Calu3 (cell line): ENCODE measurements at regions not wholly inside any gene's neighbourhood (a gene's known extent, or its start where the extent isn't known, plus 50 kb on each side); places are given as distances from the start of the nearest gene placed in this dataset.

Source experiments
- BruUV-seq: library from RNA; stranded (reverse); fragments of 400-500 nt; replicated peaks from 2 replicates; lab custom pipeline; 2021; lab: Mats Ljungman, UMichigan
- CTCF ChIA-PET: fragments of 300-600 bp; sonication (Branson Sonifier 250); formaldehyde crosslinking; loops from one replicate; lab custom pipeline; 2022; ENCODE audit warnings: antibody characterized with exemption; lab: Charles Lee
- DNase-seq: peaks from one replicate; pipeline ENCODE4 v3.0.0; 2022
- H3K27ac Mint-ChIP-seq: one replicate; pipeline ENCODE4 v1.8.0; 2022; ENCODE audit warnings: mixed read lengths; ENCODE audit not compliant: unreplicated experiment
- H3K27me3 Mint-ChIP-seq: one replicate; pipeline ENCODE4 v1.8.0; 2022; ENCODE audit warnings: mixed read lengths; ENCODE audit not compliant: unreplicated experiment
- H3K36me3 Mint-ChIP-seq: one replicate; pipeline ENCODE4 v1.8.0; 2022; ENCODE audit warnings: mild to moderate bottlenecking, moderate library complexity, mixed read lengths; ENCODE audit not compliant: insufficient read depth, unreplicated experiment
- H3K4me1 Mint-ChIP-seq: one replicate; pipeline ENCODE4 v1.8.0; 2022; ENCODE audit warnings: mild to moderate bottlenecking, low read depth, mixed read lengths; ENCODE audit not compliant: unreplicated experiment
- H3K4me3 Mint-ChIP-seq: one replicate; pipeline ENCODE4 v1.8.0; 2022; ENCODE audit warnings: mild to moderate bottlenecking, low read depth, moderate library complexity, mixed read lengths; ENCODE audit not compliant: unreplicated experiment
- H3K9me3 Mint-ChIP-seq: one replicate; pipeline ENCODE4 v1.8.0; 2022; ENCODE audit warnings: low read depth, mixed read lengths; ENCODE audit not compliant: unreplicated experiment
- CTCF ChIP-seq: fragments of 200-600 bp; IDR thresholded peaks from one replicate; pipeline ENCODE4 v1.8.0; 2022; ENCODE audit warnings: antibody characterized with exemption; ENCODE audit not compliant: unreplicated experiment
- intact Hi-C: fragments of 100-400 bp; cut with micrococcal nuclease; formaldehyde crosslinking; loops from one replicate; pipeline ENCODE4 v1.10.0; 2022; ENCODE audit not compliant: unreplicated experiment

GRCh38 chr2:180187611-180188010 lies 180.5 kb upstream of the CWC22 start:
- no peak for DNase-seq
- Mint-ChIP-seq H3K4me1 (no peaks in the 10 kb centered on the region), H3K4me3 (no peak overlapping the region), H3K9me3 (no peaks in the 10 kb centered on the region), H3K36me3 (no peaks in the 10 kb centered on the region), H3K27ac (no peak overlapping the region), H3K27me3 (no peaks in the 10 kb centered on the region)
- intact Hi-C loops = no loop called here
- no peak for TF ChIP-seq CTCF
- CTCF ChIA-PET = no interaction called here
- no TSS peak for BruUV-seq

GRCh38 chr2:180184506-180184905 lies 177.4 kb upstream of the CWC22 start:
- no peaks in the 10 kb centered on the region for H3K9me3 Mint-ChIP-seq
- no peaks in the 10 kb centered on the region for H3K36me3 Mint-ChIP-seq
- H3K4me3 Mint-ChIP-seq = no peak overlapping the region
- no TSS peak for BruUV-seq
- H3K4me1 Mint-ChIP-seq = no peaks in the 10 kb centered on the region
- no peaks in the 10 kb centered on the region for H3K27me3 Mint-ChIP-seq
- intact Hi-C loops = no loop called here
- CTCF ChIA-PET = no interaction called here
- H3K27ac Mint-ChIP-seq = no peak overlapping the region
- TF ChIP-seq CTCF = no peak
- no peak for DNase-seq

- DNase-seq = no peak
- no TSS peak for BruUV-seq
- TF ChIP-seq CTCF = no peak
- Mint-ChIP-seq H3K9me3 (no peaks in the 10 kb centered on the region), H3K4me1 (peaks cover 6% of the 10 kb centered on the region), H3K27me3 (no peaks in the 10 kb centered on the region), H3K27ac (no peak overlapping the region), H3K4me3 (no peak overlapping the region), H3K36me3 (no peaks in the 10 kb centered on the region)
- CTCF ChIA-PET = no interaction called here
- intact Hi-C loops = no loop called here
Measured at GRCh38 chr2:180180511-180180910, 173.4 kb upstream of the CWC22 start.

GRCh38 chr2:180177534-180177933 lies 170.4 kb upstream of the CWC22 start:
- BruUV-seq = no TSS peak
- Mint-ChIP-seq H3K27me3 (no peaks in the 10 kb centered on the region), H3K4me1 (peaks cover 7% of the 10 kb centered on the region), H3K36me3 (no peaks in the 10 kb centered on the region), H3K27ac (no peak overlapping the region), H3K4me3 (no peak overlapping the region), H3K9me3 (no peaks in the 10 kb centered on the region)
- CTCF ChIA-PET = no interaction called here
- TF ChIP-seq CTCF = no peak
- intact Hi-C loops = no loop called here
- DNase-seq = no peak
